HG02852 (cell line): ENCODE measurements at regions not wholly inside any gene's neighbourhood (a gene's known extent, or its start where the extent isn't known, plus 50 kb on each side); places are given as distances from the start of the nearest gene placed in this dataset.

Experiments
- ATAC-seq: cut with Tn5 transposase; IDR thresholded peaks from one replicate; pipeline ENCODE4 v1.9.1; 2021; ENCODE audit warnings: mild to moderate bottlenecking, moderate library complexity; ENCODE audit not compliant: unreplicated experiment

- ATAC-seq: no peak
Measured at GRCh38 chrX:30951003-30951402, 61.9 kb upstream of the TAB3 start.

- no peak for ATAC-seq
Measured at GRCh38 chrX:30950391-30950790, 61.3 kb upstream of the TAB3 start.

GRCh38 chrX:30949554-30949953 is 60.5 kb upstream of the TAB3 start:
- no peak for ATAC-seq

GRCh38 chrX:30948626-30949025 is 59.6 kb upstream of the TAB3 start:
- no peak for ATAC-seq

- ATAC-seq: no peak
Measured at GRCh38 chrX:30948051-30948450, 59.0 kb upstream of the TAB3 start.

- ATAC-seq: no peak
Measured at GRCh38 chrX:30943984-30944383, 54.9 kb upstream of the TAB3 start.

GRCh38 chrX:30941898-30942297 is 52.8 kb upstream of the TAB3 start:
- ATAC-seq: no peak

GRCh38 chrX:30939928-30940327 is 50.9 kb upstream of the TAB3 start:
- no peak for ATAC-seq
